NT2/D1 (cell line): ENCODE measurements at regions not wholly inside any gene's neighbourhood (a gene's known extent, or its start where the extent isn't known, plus 50 kb on each side); places are given as distances from the start of the nearest gene placed in this dataset.

ENCODE experiments used
- YY1 ChIP-seq: IDR thresholded peaks from 2 replicates; pipeline ENCODE4 v1.6.1; 2011; ENCODE audit not compliant: insufficient read length, insufficient read depth
- ZNF274 ChIP-seq: IDR thresholded peaks from 2 replicates; pipeline ENCODE4 v1.6.1; 2011; ENCODE audit warnings: mild to moderate bottlenecking, low read depth, low read length

GRCh38 chr10:131822692-131823245, 78.0 kb upstream of the PPP2R2D start:
- TF ChIP-seq ZNF274 (no peak), YY1 (no peak)
